Left ventricle myocardium superior (tissue), 1 donor: ENCODE measurements at regions not wholly inside any gene's neighbourhood (a gene's known extent, or its start where the extent isn't known, plus 50 kb on each side); places are given as distances from the start of the nearest gene placed in this dataset.

Experiments used
- ATAC-seq: fragments of 200-7000 bp; cut with Tn5 transposase; one replicate; pipeline ENCODE4 v1.9.1; 2020; ENCODE audit warnings: mild to moderate bottlenecking, moderate library complexity
- DNase-seq: peaks from one replicate; pipeline ENCODE4 v3.0.0-alpha.2; 2020
- intact Hi-C: fragments of 100-400 bp; cut with micrococcal nuclease; formaldehyde crosslinking; loops from one replicate; pipeline ENCODE4 v1.11.0; 2022
- donor health status: DM: no; HTN: yes; CAD: no; lungs with severe emphysema.

GRCh38 chr5:124796495-124796894, 50.1 kb upstream of the ZNF608 start:
- ATAC-seq (no peak), DNase-seq (no peak)
- intact Hi-C loops, result no loop called here

GRCh38 chr5:124797665-124798087, 51.2 kb upstream of the ZNF608 start:
- intact Hi-C loops, result no loop called here
- peak; percentile 58 for DNase-seq
- ATAC-seq, result peak; percentile 83

- intact Hi-C loops, result no loop called here
- no peak for ATAC-seq
- no peak for DNase-seq
These were observed 52.5 kb upstream of the ZNF608 start for GRCh38 chr5:124798890-124799289.

- ATAC-seq (no peak), DNase-seq (no peak)
- intact Hi-C loops, result no loop called here
These were observed 55.1 kb upstream of the ZNF608 start for GRCh38 chr5:124801551-124801950.

- DNase-seq (no peak), ATAC-seq (no peak)
- intact Hi-C loops, result no loop called here
These were observed 57.3 kb upstream of the ZNF608 start for GRCh38 chr5:124803617-124804323.

- ATAC-seq (no peak), DNase-seq (no peak)
- intact Hi-C loops, result no loop called here
These were observed 59.6 kb upstream of the ZNF608 start for GRCh38 chr5:124806026-124806372.

GRCh38 chr5:124806373-124807077, 60.1 kb upstream of the ZNF608 start:
- peak; percentile 83 for ATAC-seq
- intact Hi-C loops, result no loop called here
- peak; percentile 85 for DNase-seq

GRCh38 chr5:124808842-124809268, 62.4 kb upstream of the ZNF608 start:
- DNase-seq, result no peak
- intact Hi-C loops, result no loop called here
- ATAC-seq, result no peak

GRCh38 chr5:124810396-124811006, 64.1 kb upstream of the ZNF608 start:
- DNase-seq (no peak), ATAC-seq (no peak)
- intact Hi-C loops, result no loop called here

GRCh38 chr5:124812771-124813358, 66.4 kb upstream of the ZNF608 start:
- DNase-seq (no peak), ATAC-seq (no peak)
- intact Hi-C loops, result no loop called here

GRCh38 chr5:124816381-124816780, 69.9 kb upstream of the ZNF608 start:
- intact Hi-C loops, result no loop called here
- ATAC-seq (no peak), DNase-seq (no peak)

- ATAC-seq (no peak), DNase-seq (no peak)
- intact Hi-C loops, result no loop called here
These were observed 72.8 kb upstream of the ZNF608 start for GRCh38 chr5:124819201-124819600.

- ATAC-seq, result no peak
- intact Hi-C loops, result no loop called here
- no peak for DNase-seq
These were observed 76.2 kb upstream of the ZNF608 start for GRCh38 chr5:124822647-124823046.

- intact Hi-C loops, result no loop called here
- no peak for ATAC-seq
- DNase-seq, result no peak
These were observed 76.9 kb upstream of the ZNF608 start for GRCh38 chr5:124823380-124823779.

- no peak for DNase-seq
- intact Hi-C loops, result no loop called here
- no peak for ATAC-seq
These were observed 78.3 kb upstream of the ZNF608 start for GRCh38 chr5:124824637-124825158.

- DNase-seq (no peak), ATAC-seq (no peak)
- intact Hi-C loops, result no loop called here
These were observed 79.0 kb upstream of the ZNF608 start for GRCh38 chr5:124825250-124825982.

- no peak for ATAC-seq
- DNase-seq, result no peak
- intact Hi-C loops, result no loop called here
These were observed 79.5 kb upstream of the ZNF608 start for GRCh38 chr5:124825983-124826337.

- intact Hi-C loops, result no loop called here
- ATAC-seq (no peak), DNase-seq (no peak)
These were observed 82.3 kb upstream of the ZNF608 start for GRCh38 chr5:124828731-124829234.

GRCh38 chr5:124831687-124832240, 85.3 kb upstream of the ZNF608 start:
- ATAC-seq (no peak), DNase-seq (no peak)
- intact Hi-C loops, result no loop called here
